ENCODE measurements at regions not wholly inside any gene's neighbourhood (a gene's known extent, or its start where the extent isn't known, plus 50 kb on each side); places are given as distances from the start of the nearest gene placed in this dataset.
"Not testable (repeated sequence)": the region's sequence is repeated elsewhere in the genome, so short reads cannot be mapped to it uniquely, and the experiment has no call there.

- no peak for DNase-seq (ENCODE audit: low spot score)
Observed at GRCh38 chr4:159551281-159551680, 448.4 kb downstream of the RAPGEF2 start.

DNA sequence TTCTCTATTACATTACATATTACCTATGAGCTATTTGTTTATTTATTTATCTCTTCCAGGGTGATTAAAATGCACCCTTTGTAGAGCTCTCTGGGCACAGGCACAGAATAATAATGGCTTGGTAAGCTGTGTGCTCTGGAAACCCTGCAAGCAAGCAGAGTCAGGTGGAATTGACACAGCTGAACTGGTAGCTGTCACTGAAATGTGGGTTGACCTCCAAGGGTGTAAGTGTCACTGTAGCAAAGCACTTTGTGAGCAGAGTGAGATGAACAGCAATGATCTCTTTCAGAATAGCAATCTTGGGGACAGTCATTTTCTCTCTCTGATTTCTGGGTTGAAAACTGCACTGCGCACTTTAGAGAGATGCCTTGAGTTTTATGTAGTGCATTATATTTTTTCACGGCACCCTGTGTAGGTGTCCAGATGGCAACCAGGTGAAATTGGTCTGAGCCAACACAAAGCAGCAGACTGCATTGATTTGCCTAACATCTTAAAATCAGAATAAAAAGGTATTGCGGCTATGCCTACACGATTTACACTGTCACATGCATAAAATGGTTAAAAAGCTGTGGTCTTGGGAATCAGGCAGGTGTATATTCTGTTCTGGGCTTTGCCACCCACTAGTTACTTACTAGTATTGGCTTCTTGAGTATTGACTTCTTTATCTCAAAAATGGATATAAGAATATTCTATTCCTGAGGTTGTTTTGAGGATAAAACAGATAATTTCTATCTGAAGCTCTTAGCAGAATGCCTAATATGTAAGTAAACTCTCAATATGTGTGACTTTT lies 450.3 kb downstream of the RAPGEF2 start:
- DNase-seq (ENCODE audit: low spot score) = no peak

DNA sequence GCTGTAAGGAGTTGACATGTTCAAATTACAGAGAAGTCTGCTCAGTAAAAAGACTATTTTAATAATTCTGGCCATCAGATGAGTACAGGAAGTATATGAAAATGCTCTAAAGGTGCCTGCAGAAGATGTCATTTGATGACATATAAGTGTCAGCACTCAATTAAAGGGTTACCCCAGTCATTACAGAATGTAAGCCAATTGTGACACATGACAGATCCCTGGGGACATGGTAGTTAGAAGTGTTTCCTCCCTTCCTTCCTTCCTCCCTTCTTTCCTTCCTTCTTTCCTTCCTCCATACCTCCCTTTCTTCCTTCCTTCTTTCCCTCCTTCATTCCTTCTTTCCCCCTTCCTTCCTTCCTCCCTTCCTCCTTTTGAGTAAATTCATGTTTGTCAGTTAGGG lies 453.0 kb downstream of the RAPGEF2 start:
- no peak for DNase-seq (ENCODE audit: low spot score)

- DNase-seq (ENCODE audit: low spot score) = no peak
Observed at GRCh38 chr4:159562366-159562765, 459.5 kb downstream of the RAPGEF2 start.

DNA sequence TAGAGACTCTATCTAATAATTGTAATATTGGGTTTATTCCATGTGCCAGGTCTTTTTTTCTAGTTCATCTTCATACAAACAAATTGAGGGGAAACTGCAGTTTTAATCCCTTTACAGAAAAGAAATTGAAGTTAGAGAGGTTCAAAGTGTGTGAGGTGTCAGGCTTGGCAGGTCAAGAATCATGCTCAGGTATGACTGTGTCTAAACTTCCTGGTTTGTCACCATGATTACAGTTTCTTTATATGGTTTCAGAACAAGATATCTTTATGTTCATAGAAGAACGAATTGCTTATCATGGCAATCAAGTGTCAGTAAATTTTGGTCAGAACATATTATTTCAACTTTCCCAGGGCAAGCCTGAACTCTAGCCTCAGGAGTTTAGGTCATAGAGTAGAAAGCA lies 460.4 kb downstream of the RAPGEF2 start:
- DNase-seq (ENCODE audit: low spot score) = no peak

GRCh38 chr4:159564615-159565014 lies 461.7 kb downstream of the RAPGEF2 start:
- no peak for DNase-seq (ENCODE audit: low spot score)

DNA sequence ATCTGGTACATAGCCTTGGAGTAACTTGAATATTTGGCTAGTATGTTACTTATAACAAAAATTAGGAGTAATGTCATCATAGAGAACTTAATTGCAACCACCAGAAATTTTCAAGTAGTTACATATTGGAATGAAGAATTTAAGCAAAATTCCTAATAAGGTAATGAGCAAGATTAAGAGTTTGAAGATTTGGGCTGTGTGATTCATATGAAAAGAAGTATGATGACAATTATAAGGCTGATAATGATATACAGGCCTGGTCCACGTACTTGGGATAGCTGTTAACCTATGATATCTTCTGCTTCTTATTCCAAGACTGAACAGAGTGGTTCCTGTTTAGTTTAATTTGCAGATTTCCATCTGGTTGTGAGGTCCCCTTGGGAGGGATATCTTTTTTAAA lies 463.9 kb downstream of the RAPGEF2 start:
- DNase-seq (ENCODE audit: low spot score) = no peak

DNA sequence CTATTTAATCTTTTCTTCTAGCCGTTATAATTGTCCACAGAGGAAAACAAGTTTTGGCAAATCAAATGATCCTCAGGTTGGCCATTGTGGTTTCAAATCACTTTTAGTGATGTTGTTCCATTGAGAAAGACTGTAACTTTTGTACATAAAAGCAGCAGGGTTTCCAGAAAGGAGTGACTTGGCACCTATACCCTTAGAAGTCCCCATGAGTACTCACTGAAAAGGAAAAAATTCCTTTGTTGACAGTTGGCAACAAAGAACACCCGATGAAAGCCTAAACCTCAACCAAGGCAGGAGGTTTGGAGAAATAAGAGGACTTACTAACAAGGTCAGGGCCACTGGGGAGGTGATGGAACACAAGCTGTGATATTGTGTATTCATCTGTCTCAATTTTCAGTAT lies 474.4 kb downstream of the RAPGEF2 start:
- no peak for DNase-seq (ENCODE audit: low spot score)

GRCh38 chr4:159582685-159583084 lies 479.8 kb downstream of the RAPGEF2 start:
- no peak for DNase-seq (ENCODE audit: low spot score)

DNA sequence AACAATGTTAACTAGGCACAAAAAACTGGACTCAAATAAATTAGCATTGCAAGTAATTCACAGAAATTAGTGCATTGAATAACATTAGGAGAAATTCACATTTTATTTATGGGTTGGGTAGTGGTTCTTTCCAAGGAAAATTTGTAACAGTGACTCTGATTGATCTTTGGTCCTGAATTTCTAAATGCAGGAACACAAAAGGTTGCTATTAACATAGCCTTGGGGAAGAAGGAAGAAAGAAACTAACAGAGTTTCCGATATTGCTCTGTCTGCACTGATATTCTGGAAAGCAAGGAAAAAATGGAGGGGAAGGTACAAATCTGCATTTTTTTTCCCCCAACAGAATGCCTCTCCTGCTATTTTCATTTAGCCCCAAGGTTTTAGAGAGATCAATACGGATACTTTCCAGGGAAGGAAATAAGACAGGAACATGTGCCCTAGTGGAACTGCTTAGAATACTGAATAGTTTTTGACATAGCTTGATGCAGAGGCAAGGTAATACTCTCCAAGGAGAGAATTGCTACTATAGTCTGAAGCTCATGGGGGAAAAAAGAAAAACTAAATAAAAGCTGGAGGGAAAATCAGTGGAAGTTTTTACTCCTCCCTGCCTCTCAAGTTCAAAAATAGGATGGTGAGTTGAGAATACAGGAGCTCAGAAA lies 490.1 kb downstream of the RAPGEF2 start:
- DNase-seq (ENCODE audit: low spot score) = no peak

DNA sequence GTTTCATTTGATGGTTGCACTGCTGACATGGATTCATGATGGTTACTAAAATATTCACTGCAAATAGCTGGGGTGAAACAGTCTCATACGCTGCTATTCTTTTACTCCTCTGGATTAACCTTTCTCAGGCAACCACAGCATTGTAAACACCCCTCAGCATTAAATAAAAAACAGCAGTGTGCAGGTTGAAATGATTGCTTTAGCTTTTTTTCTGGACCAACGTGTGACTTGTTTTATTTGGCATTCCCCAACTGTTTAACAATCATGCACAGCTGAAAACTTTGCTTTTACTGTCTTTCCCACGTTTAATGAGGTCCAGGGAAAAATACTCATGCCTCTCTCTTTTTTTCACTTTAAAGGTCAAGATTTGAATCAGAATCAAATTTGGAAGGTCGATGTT lies 490.8 kb downstream of the RAPGEF2 start:
- DNase-seq (ENCODE audit: low spot score) = no peak

DNA sequence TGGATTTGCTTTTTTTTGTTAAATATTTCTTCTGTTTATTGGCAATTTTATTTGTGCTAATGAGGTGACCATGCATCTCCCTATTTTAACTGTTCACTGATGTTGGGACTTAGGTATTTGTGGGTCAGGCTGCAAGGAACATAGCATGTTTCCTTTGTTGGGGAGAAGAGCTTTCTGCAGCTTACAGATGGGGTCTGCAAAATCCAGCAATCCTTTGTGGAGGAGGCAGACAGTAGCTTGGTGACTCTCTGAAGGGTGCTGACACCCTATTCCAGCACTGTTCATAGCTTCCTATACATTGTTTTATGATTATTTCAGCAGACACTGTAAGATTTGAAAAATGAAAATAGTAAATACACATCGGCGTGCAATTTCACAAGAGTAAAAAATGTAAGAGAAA lies 491.7 kb downstream of the RAPGEF2 start:
- no peak for DNase-seq (ENCODE audit: low spot score)

- not testable (repeated sequence) for DNase-seq (ENCODE audit: low spot score)
Observed at GRCh38 chr4:159595101-159595500, 492.2 kb downstream of the RAPGEF2 start.

- no peak for DNase-seq (ENCODE audit: low spot score)
Observed at GRCh38 chr4:159598602-159599001, 495.7 kb downstream of the RAPGEF2 start.

GRCh38 chr4:159600061-159600460 lies 497.2 kb downstream of the RAPGEF2 start:
- no peak for DNase-seq (ENCODE audit: low spot score)

DNA sequence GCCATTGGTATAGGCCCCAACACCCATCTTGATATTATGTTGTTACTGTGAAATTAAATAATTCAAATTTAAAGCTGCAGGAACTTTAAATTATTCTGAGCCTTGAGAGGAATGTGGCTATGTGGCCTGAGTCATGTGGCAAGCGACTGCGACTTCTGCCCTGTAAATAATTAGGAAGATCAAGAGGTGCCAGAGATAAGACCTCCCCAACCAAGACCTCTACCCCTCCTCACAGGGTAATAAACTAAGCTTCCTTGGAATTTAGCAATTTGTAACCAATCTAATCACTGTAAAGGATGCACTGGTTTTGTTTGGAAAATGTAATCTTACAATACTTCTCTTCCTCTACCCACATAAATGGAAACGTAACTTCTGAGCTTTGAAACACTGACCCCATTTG lies 501.9 kb downstream of the RAPGEF2 start:
- no peak for DNase-seq (ENCODE audit: low spot score)

DNA sequence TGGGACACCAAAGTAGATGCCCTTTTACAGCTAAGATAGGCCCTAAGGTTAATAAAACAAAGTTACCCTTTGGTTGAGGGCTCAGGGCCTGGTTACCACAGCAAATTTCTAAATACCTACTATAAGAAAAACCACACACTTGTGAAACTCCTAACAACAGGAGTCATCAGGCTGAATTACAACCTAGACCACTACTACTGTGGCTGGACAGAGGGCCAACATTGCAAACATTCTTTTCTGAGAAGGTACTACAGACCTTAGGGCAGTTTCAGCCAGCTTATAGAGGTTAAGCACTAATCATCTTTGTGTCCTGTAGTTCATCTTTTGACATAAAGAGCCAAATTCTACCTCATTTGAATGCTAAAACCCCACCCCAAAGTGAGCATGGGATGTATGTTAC lies 504.0 kb downstream of the RAPGEF2 start:
- no peak for DNase-seq (ENCODE audit: low spot score)

GRCh38 chr4:159607809-159608208 lies 504.9 kb downstream of the RAPGEF2 start:
- no peak for DNase-seq (ENCODE audit: low spot score)

- no peak for DNase-seq (ENCODE audit: low spot score)
Observed at GRCh38 chr4:159608436-159608835, 505.6 kb downstream of the RAPGEF2 start.

DNA sequence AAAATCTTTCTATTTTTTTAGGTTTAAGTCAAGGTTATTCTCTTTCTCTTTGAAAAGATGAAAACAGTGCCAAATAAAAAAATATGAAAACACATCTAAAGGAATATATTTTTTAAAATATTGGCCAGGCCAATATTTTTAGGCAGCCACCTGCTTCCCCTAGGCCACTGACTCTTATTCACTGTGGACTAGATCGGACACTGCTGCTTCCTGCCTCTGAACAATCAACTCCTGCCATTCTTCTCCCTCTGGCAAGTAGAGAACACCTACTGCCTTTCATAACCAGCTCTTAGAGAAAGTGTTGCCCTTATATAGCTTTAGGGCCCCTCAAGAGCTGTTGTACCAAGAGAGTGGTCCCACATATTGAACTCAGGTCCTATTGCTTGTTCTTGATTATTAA lies 529.2 kb downstream of the RAPGEF2 start:
- no peak for DNase-seq (ENCODE audit: low spot score)

DNA sequence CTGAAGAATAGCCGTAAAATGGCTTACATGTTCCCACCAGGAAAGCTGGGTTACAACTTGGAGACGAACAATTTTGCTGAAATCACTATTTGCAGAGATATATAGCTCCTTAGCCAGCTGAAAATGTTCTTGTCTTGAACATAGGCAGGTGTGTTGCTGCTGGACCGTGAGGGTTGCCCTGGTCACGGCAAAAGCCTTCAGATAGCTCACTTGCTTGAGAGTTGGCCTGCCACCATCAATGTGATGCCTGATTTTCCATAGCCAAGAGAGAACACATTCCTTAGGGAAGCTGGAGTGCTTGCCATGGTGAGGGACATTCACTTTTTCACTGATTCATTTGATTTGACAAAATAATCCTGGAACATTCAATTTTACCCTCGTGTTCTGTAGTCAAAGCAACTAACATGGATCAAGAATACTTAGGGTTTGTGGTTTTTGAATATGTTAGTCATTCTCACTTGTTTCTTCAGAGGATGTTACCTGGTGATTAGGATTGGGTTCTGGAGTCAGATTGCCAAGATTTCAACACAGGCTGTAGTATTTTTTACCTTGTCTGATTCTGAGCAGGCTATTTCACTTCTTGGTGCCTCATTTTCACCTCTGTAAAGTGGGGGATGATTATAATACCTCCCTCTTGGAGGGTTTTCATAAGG lies 536.9 kb downstream of the RAPGEF2 start:
- DNase-seq (ENCODE audit: low spot score) = no peak

DNA sequence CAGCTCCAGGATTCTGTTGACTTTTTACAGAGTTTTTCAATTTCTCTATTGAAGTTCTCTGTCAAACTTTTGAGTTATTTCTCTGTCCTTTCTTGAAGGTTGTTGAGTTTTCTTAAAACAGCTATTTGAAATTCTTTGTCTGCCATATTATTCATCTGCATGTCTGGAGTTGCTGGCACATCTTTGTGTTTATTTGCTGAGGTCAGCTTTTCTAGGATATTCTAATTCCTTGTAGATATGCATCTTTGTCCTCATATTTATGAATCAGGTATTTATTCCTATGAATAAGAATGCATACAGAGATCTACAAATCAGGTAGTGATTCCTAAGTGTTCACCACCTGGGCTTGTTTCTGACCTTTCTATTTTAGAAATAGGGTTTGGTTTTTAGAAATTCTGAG lies 546.4 kb downstream of the RAPGEF2 start:
- DNase-seq (ENCODE audit: low spot score) = no peak

DNA sequence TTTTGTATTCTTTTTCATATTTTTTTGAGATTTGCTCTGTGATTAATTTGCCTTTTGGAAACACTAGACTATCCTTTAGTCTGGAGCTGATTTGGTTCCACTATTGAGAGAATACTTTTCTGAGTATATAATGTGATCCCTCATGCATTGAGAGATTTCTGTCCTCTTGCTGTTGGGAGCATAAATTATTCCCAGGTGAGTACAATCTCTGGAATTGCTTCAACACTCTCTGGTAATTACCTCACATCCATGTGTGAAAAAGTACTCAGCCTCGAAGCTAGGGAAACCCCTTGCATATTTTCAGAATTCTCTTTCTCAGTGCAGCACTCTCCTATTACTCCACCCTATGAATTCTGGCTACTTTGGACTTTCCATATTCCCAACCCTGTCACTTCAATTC lies 550.0 kb downstream of the RAPGEF2 start:
- DNase-seq (ENCODE audit: low spot score) = no peak

Data from hepatic stellate cell (primary cell).